ENCODE measurements at regions not wholly inside any gene's neighbourhood (a gene's known extent, or its start where the extent isn't known, plus 50 kb on each side); places are given as distances from the start of the nearest gene placed in this dataset.
"Not testable (repeated sequence)": the region's sequence is repeated elsewhere in the genome, so short reads cannot be mapped to it uniquely, and the experiment has no call there.

GRCh38 chr14:29982171-29982570 lies 54.5 kb upstream of the PRKD1 start:
- H3K4me3 ChIP-seq (ENCODE audit: low read depth, low read length), result no peak overlapping the region
- DNase-seq (ENCODE audit: low read depth), result no peak

GRCh38 chr14:29982993-29983392 lies 55.3 kb upstream of the PRKD1 start:
- no peak for TF ChIP-seq CTCF (conservative IDR thresholded peaks at IDR 0.05; ENCODE audit: low read depth, low read length)
- H3K4me3 ChIP-seq (ENCODE audit: low read depth, low read length), result no peak overlapping the region
- DNase-seq (ENCODE audit: low read depth), result no peak

More at GRCh38 chr14:29982171-29982570, 54.5 kb upstream of the PRKD1 start:
- TF ChIP-seq CTCF (conservative IDR thresholded peaks at IDR 0.05; ENCODE audit: low read depth, low read length), result no peak

- not testable (repeated sequence) for H3K4me3 ChIP-seq (ENCODE audit: low read depth, low read length); DNase-seq (ENCODE audit: low read depth)
Measured at GRCh38 chr14:29990344-29990857, 62.8 kb upstream of the PRKD1 start.

GRCh38 chr14:29990993-29991392 lies 63.3 kb upstream of the PRKD1 start:
- no peak for TF ChIP-seq CTCF (conservative IDR thresholded peaks at IDR 0.05; ENCODE audit: low read depth, low read length)
- H3K4me3 ChIP-seq (ENCODE audit: low read depth, low read length), result no peak overlapping the region
- DNase-seq (ENCODE audit: low read depth), result no peak

GRCh38 chr14:29993143-29993542 lies 65.5 kb upstream of the PRKD1 start:
- no peak for DNase-seq (ENCODE audit: low read depth)

GRCh38 chr14:29999013-29999539 lies 71.4 kb upstream of the PRKD1 start:
- TF ChIP-seq CTCF (conservative IDR thresholded peaks at IDR 0.05; ENCODE audit: low read depth, low read length), result peak; percentile 31

More at GRCh38 chr14:29993143-29993542, 65.5 kb upstream of the PRKD1 start:
- no peak for TF ChIP-seq CTCF (conservative IDR thresholded peaks at IDR 0.05; ENCODE audit: low read depth, low read length)
- H3K4me3 ChIP-seq (ENCODE audit: low read depth, low read length), result no peak overlapping the region

GRCh38 chr14:30002859-30003258 lies 75.2 kb upstream of the PRKD1 start:
- no peak overlapping the region for H3K4me3 ChIP-seq (ENCODE audit: low read depth, low read length)
- peak; percentile 15 for DNase-seq (ENCODE audit: low read depth)
- TF ChIP-seq CTCF (conservative IDR thresholded peaks at IDR 0.05; ENCODE audit: low read depth, low read length), result no peak

More at GRCh38 chr14:29999013-29999539, 71.4 kb upstream of the PRKD1 start:
- no peak overlapping the region for H3K4me3 ChIP-seq (ENCODE audit: low read depth, low read length)
- peak; percentile 7 for DNase-seq (ENCODE audit: low read depth)

All from choroid plexus epithelial cell (primary cell).